HEK293 (cell line): ENCODE measurements at regions not wholly inside any gene's neighbourhood (a gene's known extent, or its start where the extent isn't known, plus 50 kb on each side); places are given as distances from the start of the nearest gene placed in this dataset.

Source experiments
- REPIN1 ChIP-seq: fragments of 450-650 bp; formaldehyde crosslinking; IDR thresholded peaks from 2 replicates; pipeline ENCODE4 v1.5.1; 2017; ENCODE audit warnings: missing biosample characterization, missing genetic modification characterization, low read depth
- ZNF174 ChIP-seq: fragments of 450-650 bp; formaldehyde crosslinking; IDR thresholded peaks from 2 replicates; pipeline ENCODE4 v1.5.0; 2017; ENCODE audit warnings: missing biosample characterization, mild to moderate bottlenecking, missing genetic modification characterization
- ZNF24 ChIP-seq: fragments of 450-650 bp; formaldehyde crosslinking; IDR thresholded peaks from 2 replicates; pipeline ENCODE4 v1.5.1; 2016; ENCODE audit warnings: missing biosample characterization, missing genetic modification characterization
- ZNF433 ChIP-seq: fragments of 450-650 bp; formaldehyde crosslinking; IDR thresholded peaks from 2 replicates; pipeline ENCODE4 v1.5.1; 2016; ENCODE audit warnings: missing biosample characterization, missing genetic modification characterization, low read depth
- ZNF660 ChIP-seq: fragments of 450-650 bp; IDR thresholded peaks from 2 replicates; pipeline ENCODE4 v1.5.1; 2018; ENCODE audit warnings: missing biosample characterization, mild to moderate bottlenecking, missing genetic modification characterization
- ZSCAN23 ChIP-seq: fragments of 450-650 bp; formaldehyde crosslinking; IDR thresholded peaks from 2 replicates; pipeline ENCODE4 v1.5.1; 2016; ENCODE audit warnings: missing biosample characterization, missing genetic modification characterization
- ZSCAN30 ChIP-seq: fragments of 450-650 bp; IDR thresholded peaks from 2 replicates; pipeline ENCODE4 v1.5.1; 2018; ENCODE audit warnings: missing biosample characterization, mild to moderate bottlenecking, missing genetic modification characterization, moderate library complexity
- TF ChIP-seq, protein P1 (sequence below): fragments of 450-650 bp; formaldehyde crosslinking; IDR thresholded peaks from 2 replicates; pipeline ENCODE4 v1.5.1; 2016; ENCODE audit warnings: missing biosample characterization, missing genetic modification characterization
- TF ChIP-seq, protein P2 (sequence below): fragments of 450-650 bp; formaldehyde crosslinking; IDR thresholded peaks from 2 replicates; pipeline ENCODE4 v1.5.1; 2016; ENCODE audit warnings: missing biosample characterization, missing genetic modification characterization
- TF ChIP-seq, protein P3 (sequence below): fragments of 450-650 bp; formaldehyde crosslinking; IDR thresholded peaks from 2 replicates; pipeline ENCODE4 v1.5.1; 2016; ENCODE audit warnings: missing biosample characterization, missing genetic modification characterization, low read depth

DNA sequence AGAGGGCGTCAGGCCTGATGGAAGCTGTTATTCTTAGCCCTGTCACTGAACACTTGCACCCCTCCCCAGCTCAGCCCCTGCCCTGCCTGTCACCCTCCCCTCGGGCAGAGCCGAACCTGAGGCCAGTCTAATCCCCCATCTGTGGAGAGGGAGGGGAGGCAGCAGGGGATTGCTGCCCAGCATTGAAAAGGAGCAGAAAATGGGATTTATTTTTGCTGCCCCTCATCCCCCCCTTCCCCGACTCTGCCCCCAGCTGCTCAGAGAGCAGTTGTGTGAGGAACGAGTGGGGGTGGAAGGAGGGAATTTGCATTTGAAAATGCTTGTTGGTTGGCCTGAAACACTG, 71.6 kb downstream of the EPHB3 start:
- TF ChIP-seq ZSCAN30 (tag by site-specific recombination) (no peak), ZNF174 (tag by site-specific recombination) (no peak), ZNF433 (tag by site-specific recombination) (no peak), ZNF24 (tag by site-specific recombination) (no peak), REPIN1 (tag by site-specific recombination) (no peak), ZSCAN23 (no peak), ZNF660 (tag by site-specific recombination) (no peak)
- TF ChIP-seq, protein P1, sequence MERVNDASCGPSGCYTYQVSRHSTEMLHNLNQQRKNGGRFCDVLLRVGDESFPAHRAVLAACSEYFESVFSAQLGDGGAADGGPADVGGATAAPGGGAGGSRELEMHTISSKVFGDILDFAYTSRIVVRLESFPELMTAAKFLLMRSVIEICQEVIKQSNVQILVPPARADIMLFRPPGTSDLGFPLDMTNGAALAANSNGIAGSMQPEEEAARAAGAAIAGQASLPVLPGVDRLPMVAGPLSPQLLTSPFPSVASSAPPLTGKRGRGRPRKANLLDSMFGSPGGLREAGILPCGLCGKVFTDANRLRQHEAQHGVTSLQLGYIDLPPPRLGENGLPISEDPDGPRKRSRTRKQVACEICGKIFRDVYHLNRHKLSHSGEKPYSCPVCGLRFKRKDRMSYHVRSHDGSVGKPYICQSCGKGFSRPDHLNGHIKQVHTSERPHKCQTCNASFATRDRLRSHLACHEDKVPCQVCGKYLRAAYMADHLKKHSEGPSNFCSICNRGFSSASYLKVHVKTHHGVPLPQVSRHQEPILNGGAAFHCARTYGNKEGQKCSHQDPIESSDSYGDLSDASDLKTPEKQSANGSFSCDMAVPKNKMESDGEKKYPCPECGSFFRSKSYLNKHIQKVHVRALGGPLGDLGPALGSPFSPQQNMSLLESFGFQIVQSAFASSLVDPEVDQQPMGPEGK (tag by site-specific recombination) = no peak
- TF ChIP-seq, protein P2, sequence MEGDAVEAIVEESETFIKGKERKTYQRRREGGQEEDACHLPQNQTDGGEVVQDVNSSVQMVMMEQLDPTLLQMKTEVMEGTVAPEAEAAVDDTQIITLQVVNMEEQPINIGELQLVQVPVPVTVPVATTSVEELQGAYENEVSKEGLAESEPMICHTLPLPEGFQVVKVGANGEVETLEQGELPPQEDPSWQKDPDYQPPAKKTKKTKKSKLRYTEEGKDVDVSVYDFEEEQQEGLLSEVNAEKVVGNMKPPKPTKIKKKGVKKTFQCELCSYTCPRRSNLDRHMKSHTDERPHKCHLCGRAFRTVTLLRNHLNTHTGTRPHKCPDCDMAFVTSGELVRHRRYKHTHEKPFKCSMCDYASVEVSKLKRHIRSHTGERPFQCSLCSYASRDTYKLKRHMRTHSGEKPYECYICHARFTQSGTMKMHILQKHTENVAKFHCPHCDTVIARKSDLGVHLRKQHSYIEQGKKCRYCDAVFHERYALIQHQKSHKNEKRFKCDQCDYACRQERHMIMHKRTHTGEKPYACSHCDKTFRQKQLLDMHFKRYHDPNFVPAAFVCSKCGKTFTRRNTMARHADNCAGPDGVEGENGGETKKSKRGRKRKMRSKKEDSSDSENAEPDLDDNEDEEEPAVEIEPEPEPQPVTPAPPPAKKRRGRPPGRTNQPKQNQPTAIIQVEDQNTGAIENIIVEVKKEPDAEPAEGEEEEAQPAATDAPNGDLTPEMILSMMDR (tag by site-specific recombination) = no peak
- TF ChIP-seq, protein P3, sequence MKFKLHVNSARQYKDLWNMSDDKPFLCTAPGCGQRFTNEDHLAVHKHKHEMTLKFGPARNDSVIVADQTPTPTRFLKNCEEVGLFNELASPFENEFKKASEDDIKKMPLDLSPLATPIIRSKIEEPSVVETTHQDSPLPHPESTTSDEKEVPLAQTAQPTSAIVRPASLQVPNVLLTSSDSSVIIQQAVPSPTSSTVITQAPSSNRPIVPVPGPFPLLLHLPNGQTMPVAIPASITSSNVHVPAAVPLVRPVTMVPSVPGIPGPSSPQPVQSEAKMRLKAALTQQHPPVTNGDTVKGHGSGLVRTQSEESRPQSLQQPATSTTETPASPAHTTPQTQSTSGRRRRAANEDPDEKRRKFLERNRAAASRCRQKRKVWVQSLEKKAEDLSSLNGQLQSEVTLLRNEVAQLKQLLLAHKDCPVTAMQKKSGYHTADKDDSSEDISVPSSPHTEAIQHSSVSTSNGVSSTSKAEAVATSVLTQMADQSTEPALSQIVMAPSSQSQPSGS (tag by site-specific recombination) = no peak
